OCI-LY1 (cell line): ENCODE measurements at regions not wholly inside any gene's neighbourhood (a gene's known extent, or its start where the extent isn't known, plus 50 kb on each side); places are given as distances from the start of the nearest gene placed in this dataset.

Experiments
- H2AFZ ChIP-seq: fragments of 200-600 bp; sonication (generic), shearing (Covaris generic); 2 replicates; pipeline ENCODE4 v1.6.0; 2014; ENCODE audit warnings: antibody characterized with exemption, mild to moderate bottlenecking, low read length
- H3F3A ChIP-seq: fragments of 200-600 bp; sonication (generic), shearing (Covaris generic); 2 replicates; pipeline ENCODE4 v1.6.0; 2014; ENCODE audit warnings: mild to moderate bottlenecking, antibody characterized with exemption, low read length, moderate library complexity; ENCODE audit not compliant: insufficient read depth
- H3K27ac ChIP-seq: fragments of 200-600 bp; sonication (generic); 2 replicates; pipeline ENCODE4 v1.5.1; 2014; ENCODE audit warnings: low read length, mixed run types, mild to moderate bottlenecking, low read depth; ENCODE audit not compliant: poor library complexity, severe bottlenecking
- H3K27me3 ChIP-seq: fragments of 200-600 bp; sonication (generic); 2 replicates; pipeline ENCODE4 v1.6.0; 2014; ENCODE audit warnings: antibody characterized with exemption, mild to moderate bottlenecking, low read length, moderate library complexity; ENCODE audit not compliant: insufficient read depth
- H3K36me3 ChIP-seq: fragments of 200-600 bp; sonication (generic); 2 replicates; pipeline ENCODE4 v1.6.1; 2014; ENCODE audit warnings: mild to moderate bottlenecking, antibody characterized with exemption, low read length, moderate library complexity, mixed read lengths; ENCODE audit not compliant: insufficient read depth
- H3K4me1 ChIP-seq: fragments of 200-600 bp; sonication (generic); 2 replicates; pipeline ENCODE4 v1.5.1; 2014; ENCODE audit warnings: mild to moderate bottlenecking, low read length, moderate library complexity; ENCODE audit not compliant: insufficient read depth, severe bottlenecking
- H3K4me2 ChIP-seq: fragments of 200-600 bp; sonication (generic), shearing (Covaris generic); 2 replicates; pipeline ENCODE4 v1.6.1; 2014; ENCODE audit warnings: low read length
- H3K4me3 ChIP-seq: fragments of 200-600 bp; sonication (generic); 2 replicates; pipeline ENCODE4 v1.5.1; 2014; ENCODE audit warnings: low read length, low read depth, mild to moderate bottlenecking, mixed read lengths; ENCODE audit not compliant: poor library complexity, severe bottlenecking
- H3K79me2 ChIP-seq: fragments of 200-600 bp; shearing (Covaris generic); 2 replicates; pipeline ENCODE4 v1.6.1; 2016; ENCODE audit warnings: mixed run types, low read length, mixed read lengths; ENCODE audit not compliant: insufficient read depth
- H3K9ac ChIP-seq: fragments of 200-600 bp; sonication (generic), shearing (Covaris generic); 2 replicates; pipeline ENCODE4 v1.6.1; 2014; ENCODE audit warnings: mild to moderate bottlenecking, low read length, mixed read lengths
- H3K9me2 ChIP-seq: fragments of 200-600 bp; sonication (generic), shearing (Covaris generic); 2 replicates; pipeline ENCODE4 v1.6.1; 2014; ENCODE audit warnings: low read depth, mild to moderate bottlenecking, low read length, mixed read lengths
- H3K9me3 ChIP-seq: fragments of 200-600 bp; shearing (Covaris generic); 2 replicates; pipeline ENCODE4 v1.6.1; 2014; ENCODE audit warnings: low read length, mixed read lengths
- H4K20me1 ChIP-seq: fragments of 200-600 bp; sonication (generic), shearing (Covaris generic); 2 replicates; pipeline ENCODE4 v1.6.0; 2016; ENCODE audit warnings: mild to moderate bottlenecking, low read length; ENCODE audit not compliant: insufficient read depth
- EZH2 ChIP-seq: fragments of 200-600 bp; sonication (generic), shearing (Covaris generic); IDR thresholded peaks from 2 replicates; pipeline ENCODE4 v1.8.0; 2017; ENCODE audit warnings: borderline replicate concordance, mixed run types, mild to moderate bottlenecking, antibody characterized with exemption, low read length, moderate library complexity, mixed read lengths
- TF ChIP-seq, protein P1 (sequence below): fragments of 200-600 bp; sonication (generic), shearing (Covaris generic); IDR thresholded peaks from 2 replicates; pipeline ENCODE4 v1.5.1; 2017; ENCODE audit warnings: mild to moderate bottlenecking, antibody characterized with exemption, low read length, moderate library complexity, mixed read lengths

- Histone ChIP-seq H3K4me1 (no peaks in the 10 kb centered on the region), H3K9me2 (no peaks in the 10 kb centered on the region), H2AFZ (no peak overlapping the region), H4K20me1 (no peaks in the 10 kb centered on the region), H3K36me3 (no peaks in the 10 kb centered on the region), H3F3A (no peaks in the 10 kb centered on the region), H3K27ac (no peak overlapping the region), H3K4me3 (no peak overlapping the region), H3K79me2 (no peaks in the 10 kb centered on the region), H3K9ac (no peak overlapping the region), H3K27me3 (no peaks in the 10 kb centered on the region; the same call in 1 of the 2 replicates), H3K9me3 (no peaks in the 10 kb centered on the region), H3K4me2 (no peak overlapping the region)
- TF ChIP-seq, protein P1, sequence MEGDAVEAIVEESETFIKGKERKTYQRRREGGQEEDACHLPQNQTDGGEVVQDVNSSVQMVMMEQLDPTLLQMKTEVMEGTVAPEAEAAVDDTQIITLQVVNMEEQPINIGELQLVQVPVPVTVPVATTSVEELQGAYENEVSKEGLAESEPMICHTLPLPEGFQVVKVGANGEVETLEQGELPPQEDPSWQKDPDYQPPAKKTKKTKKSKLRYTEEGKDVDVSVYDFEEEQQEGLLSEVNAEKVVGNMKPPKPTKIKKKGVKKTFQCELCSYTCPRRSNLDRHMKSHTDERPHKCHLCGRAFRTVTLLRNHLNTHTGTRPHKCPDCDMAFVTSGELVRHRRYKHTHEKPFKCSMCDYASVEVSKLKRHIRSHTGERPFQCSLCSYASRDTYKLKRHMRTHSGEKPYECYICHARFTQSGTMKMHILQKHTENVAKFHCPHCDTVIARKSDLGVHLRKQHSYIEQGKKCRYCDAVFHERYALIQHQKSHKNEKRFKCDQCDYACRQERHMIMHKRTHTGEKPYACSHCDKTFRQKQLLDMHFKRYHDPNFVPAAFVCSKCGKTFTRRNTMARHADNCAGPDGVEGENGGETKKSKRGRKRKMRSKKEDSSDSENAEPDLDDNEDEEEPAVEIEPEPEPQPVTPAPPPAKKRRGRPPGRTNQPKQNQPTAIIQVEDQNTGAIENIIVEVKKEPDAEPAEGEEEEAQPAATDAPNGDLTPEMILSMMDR = no peak
- no peak for TF ChIP-seq EZH2
These were observed 67.5 kb upstream of the LEF1 start for GRCh38 chr4:108236264-108236663.

DNA sequence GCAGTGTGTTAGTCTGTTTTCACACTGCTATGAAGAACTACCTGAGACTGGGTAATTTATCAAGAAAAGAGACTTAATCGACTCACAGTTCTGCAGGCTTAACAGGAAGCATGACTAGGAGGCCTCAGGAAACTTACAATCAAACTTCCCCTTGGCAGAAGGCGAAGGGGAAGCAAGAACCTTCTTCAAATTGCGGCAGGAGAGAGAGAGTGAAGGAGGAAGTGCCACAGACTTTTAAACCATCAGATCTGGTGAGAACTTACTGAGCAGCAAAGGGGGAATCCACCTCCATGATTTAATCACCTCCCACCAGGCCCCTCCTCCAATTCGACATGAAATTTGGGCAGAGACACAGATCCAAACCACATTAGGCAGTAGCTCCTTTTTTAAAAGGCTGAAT is 59.2 kb upstream of the LEF1 start:
- Histone ChIP-seq H4K20me1 (no peaks in the 10 kb centered on the region), H3K4me2 (no peak overlapping the region), H3K27ac (no peak overlapping the region), H3K9me2 (no peaks in the 10 kb centered on the region), H3K27me3 (no peaks in the 10 kb centered on the region; the same call in 1 of the 2 replicates), H3K4me1 (no peaks in the 10 kb centered on the region), H3K9ac (no peak overlapping the region), H3K9me3 (no peaks in the 10 kb centered on the region), H3K36me3 (no peaks in the 10 kb centered on the region), H3K4me3 (no peak overlapping the region), H2AFZ (no peak overlapping the region), H3K79me2 (no peaks in the 10 kb centered on the region), H3F3A (no peaks in the 10 kb centered on the region)
- TF ChIP-seq EZH2 = no peak
- TF ChIP-seq, protein P1 = no peak

GRCh38 chr4:108224611-108225053 is 55.9 kb upstream of the LEF1 start:
- Histone ChIP-seq H3K79me2 (no peaks in the 10 kb centered on the region), H3K4me1 (no peaks in the 10 kb centered on the region), H3K27me3 (no peaks in the 10 kb centered on the region; the same call in 1 of the 2 replicates), H3K27ac (no peak overlapping the region), H2AFZ (no peak overlapping the region), H3F3A (no peaks in the 10 kb centered on the region), H3K4me2 (no peak overlapping the region), H3K9me3 (no peaks in the 10 kb centered on the region), H3K9ac (no peak overlapping the region), H3K9me2 (no peaks in the 10 kb centered on the region), H3K36me3 (no peaks in the 10 kb centered on the region), H3K4me3 (no peak overlapping the region), H4K20me1 (no peaks in the 10 kb centered on the region)
- TF ChIP-seq EZH2 = no peak
- TF ChIP-seq, protein P1 = no peak
